Heart left ventricle (tissue), 16 donors: ENCODE measurements at regions not wholly inside any gene's neighbourhood (a gene's known extent, or its start where the extent isn't known, plus 50 kb on each side); places are given as distances from the start of the nearest gene placed in this dataset.
"Not testable (repeated sequence)": the region's sequence is repeated elsewhere in the genome, so short reads cannot be mapped to it uniquely, and the experiment has no call there.

Experiments
- ATAC-seq, 4 donors: fragments of 200-7000 bp; cut with Tn5 transposase; one replicate each; pipeline ENCODE4 v1.9.1; 2020 to 2022; ENCODE audit warnings: moderate library complexity in 4 of 4, mild to moderate bottlenecking in 3 of 4, moderate number of reproducible peaks in 1 of 4
- DNase-seq, 5 donors: peaks; one replicate each; pipeline ENCODE4 v3.0.0-alpha.2; 2020
- H3K27ac ChIP-seq, 12 donors: fragments of 200-600 bp; sonication (generic) in 4 of 12; one replicate each; pipeline versions ENCODE4 v1.5.0 to v1.8.0; 2016 to 2022; ENCODE audit warnings: mild to moderate bottlenecking in 2 of 12
- H3K27me3 ChIP-seq, 9 donors: fragments of 200-600 bp; sonication (generic) in 2 of 9; one replicate each; pipeline versions ENCODE4 v1.5.1 to v1.8.0; 2016 to 2022; ENCODE audit warnings: mild to moderate bottlenecking in 3 of 9
- H3K36me3 ChIP-seq, 9 donors: fragments of 200-600 bp; sonication (generic) in 2 of 9; one replicate each; pipeline versions ENCODE4 v1.5.0 to v1.8.0; 2018 to 2022; ENCODE audit warnings: mild to moderate bottlenecking in 2 of 9
- H3K4me1 ChIP-seq, 12 donors: fragments of 200-600 bp; sonication (generic) in 4 of 12; one replicate each; pipeline versions ENCODE4 v1.5.0 to v1.8.0; 2016 to 2022; ENCODE audit warnings: mild to moderate bottlenecking in 3 of 12
- H3K4me3 ChIP-seq, 12 donors: fragments of 200-600 bp; sonication (generic) in 4 of 12; one replicate each; pipeline versions ENCODE4 v1.5.0 to v1.8.0; 2017 to 2022; ENCODE audit warnings: mild to moderate bottlenecking in 9 of 12, moderate library complexity in 4 of 12
- H3K9me3 ChIP-seq, 12 donors: fragments of 200-600 bp; sonication (generic) in 4 of 12; one replicate each; pipeline versions ENCODE4 v1.5.0 to v1.8.0; 2016 to 2022; ENCODE audit warnings: mild to moderate bottlenecking in 1 of 12
- CTCF ChIP-seq, 12 donors: fragments of 200-600 bp; sonication (generic) in 4 of 12; IDR thresholded peaks; one replicate each; pipeline versions ENCODE4 v1.5.0 to v1.8.0; 2018 to 2022; ENCODE audit warnings: antibody characterized with exemption in 12 of 12, mild to moderate bottlenecking in 5 of 12
- POLR2A ChIP-seq, 2 donors: fragments of 450-650 bp; IDR thresholded peaks; one replicate each; pipeline ENCODE4 v1.6.1; 2017; ENCODE audit warnings: antibody characterized with exemption in 2 of 2, mild to moderate bottlenecking in 2 of 2, moderate library complexity in 2 of 2
- WGBS, 4 donors: extraction: QIAGEN DNeasy Blood & Tissue Kit in 2 of 4; methylation state at CpG; one replicate each; pipeline versions ENCODE4 v1.1.5 to v1.1.7; 2013 to 2018; 5-methylcytosine and 5-hydroxymethylcytosine counted together
- intact Hi-C, 10 donors: fragments of 100-400 bp; cut with DNase I; formaldehyde crosslinking; loops; one replicate each; pipeline versions ENCODE4 v1.11.1 to v1.14.2; 2022
- donor health status: ischemic (EF 13 %, LVEDD 7.1; RV severe dilation, severe dysfunction).
- donor health status: healthy with polysubstance abuse.
- donor health status: DM: no; HTN: yes; CAD: no.
- donor health status: DM: no; HTN: no; CAD: no.
- donor health status: ischemic (EF 25% LVEDD 6.9; RV normal size, moderate dysfunction).
- donor health status: ischemic (EF 25% LVEDD 5.7; RV mildly dilated, moderate dysfunction).
- donor health status: healthy.
- donor health status: DM: yes; HTN: yes; CAD: no.
- donor health status: ischemic (EF 35%, LVEDD 5.7; RV mildly dilated, moderate dysfunction).
- donor health status: nonischemic (EF 11% LVEDD 7.7; RV severe dilation, severe dysfunction).
- donor health status: DM: yes; HTN: yes; CAD: no.
- donor health status: PGD.
- donor health status: ischemic (EF 29% LVEDD 5.4; RV normal size, mild dysfunction).
- donor health status: nonischemic (EF 23%, LVEDD 6.1; RV moderate dilation, normal function).

GRCh38 chr2:49858113-49858490, 703.8 kb upstream of the FSHR start:
- H3K27me3 ChIP-seq, result no peaks in the 10 kb centered on the region
- intact Hi-C loops, result no loop called here
- no peaks in the 10 kb centered on the region for H3K9me3 ChIP-seq
- H3K36me3 ChIP-seq, result no peaks in the 10 kb centered on the region
- WGBS, 4 donors, result 68 to 87% (median 77%) methylated on average over 3 of the region's 3 CpGs
- TF ChIP-seq POLR2A (IDR thresholded peaks at IDR 0.05) (no peak), CTCF (IDR thresholded peaks at IDR 0.05) (no peak)
- ATAC-seq, result no peak
- H3K4me1 ChIP-seq, result peaks cover 0 to 16% (median 0%) of the 10 kb centered on the region in 12 donors
- H3K27ac ChIP-seq, result no peak overlapping the region
- DNase-seq, result no peak
- H3K4me3 ChIP-seq, result no peak overlapping the region

DNA sequence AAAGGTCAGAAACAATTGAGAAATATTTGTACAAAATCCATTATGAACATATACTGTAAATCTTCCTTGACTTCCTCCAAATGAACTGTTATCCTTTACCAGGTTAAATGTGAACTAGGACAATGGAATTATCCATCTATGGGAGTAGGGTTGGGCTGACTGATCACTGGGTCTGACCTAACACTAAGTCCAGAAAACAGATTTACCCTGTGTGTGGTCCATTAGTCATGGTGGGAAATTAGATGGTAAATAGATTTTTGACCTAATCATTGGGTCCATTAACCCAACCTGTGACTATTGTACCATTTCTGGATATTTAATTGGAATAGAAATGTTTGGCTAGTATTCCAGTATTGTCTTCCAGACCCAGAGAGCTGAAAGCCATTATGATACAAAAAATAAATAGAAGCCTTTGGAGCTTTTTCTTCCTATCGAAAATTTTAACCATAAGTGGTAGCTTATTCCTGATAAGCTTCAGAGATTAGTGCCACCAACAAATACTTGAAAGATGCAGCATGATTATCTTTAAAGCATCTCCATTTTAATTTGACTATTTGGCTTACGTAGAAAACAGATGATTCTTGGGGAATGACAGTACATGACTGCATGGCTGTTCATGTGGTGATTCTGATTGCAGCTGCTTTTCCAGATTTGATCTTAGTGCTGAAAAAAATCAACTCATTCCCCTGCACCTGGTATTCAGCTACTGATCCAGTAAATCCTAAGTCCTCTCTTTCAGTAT, 703.2 kb upstream of the FSHR start:
- Histone ChIP-seq H3K4me1 (peaks cover 0 to 16% (median 0%) of the 10 kb centered on the region in 12 donors), H3K36me3 (no peaks in the 10 kb centered on the region), H3K9me3 (no peaks in the 10 kb centered on the region), H3K27ac (no peak overlapping the region), H3K4me3 (no peak overlapping the region), H3K27me3 (no peaks in the 10 kb centered on the region)
- WGBS, 4 donors, result 77 to 89% (median 86%) methylated on average over 2 of the region's 2 CpGs
- no peak for DNase-seq
- intact Hi-C loops, result no loop called here
- TF ChIP-seq POLR2A (IDR thresholded peaks at IDR 0.05) (no peak), CTCF (IDR thresholded peaks at IDR 0.05) (no peak)
- ATAC-seq, result no peak

GRCh38 chr2:49845671-49846070, 691.4 kb upstream of the FSHR start:
- Histone ChIP-seq H3K27ac (no peak overlapping the region), H3K27me3 (no peaks in the 10 kb centered on the region), H3K36me3 (no peaks in the 10 kb centered on the region), H3K9me3 (peaks cover 0 to 13% (median 2%) of the 10 kb centered on the region in 12 donors), H3K4me1 (no peaks in the 10 kb centered on the region), H3K4me3 (no peak overlapping the region)
- ATAC-seq, result no peak
- no peak for DNase-seq
- intact Hi-C loops, result no loop called here
- no peak for TF ChIP-seq CTCF (IDR thresholded peaks at IDR 0.05)
- 51 to 68% (median 65%) methylated on average over 4 of the region's 4 CpGs for WGBS, 4 donors

DNA sequence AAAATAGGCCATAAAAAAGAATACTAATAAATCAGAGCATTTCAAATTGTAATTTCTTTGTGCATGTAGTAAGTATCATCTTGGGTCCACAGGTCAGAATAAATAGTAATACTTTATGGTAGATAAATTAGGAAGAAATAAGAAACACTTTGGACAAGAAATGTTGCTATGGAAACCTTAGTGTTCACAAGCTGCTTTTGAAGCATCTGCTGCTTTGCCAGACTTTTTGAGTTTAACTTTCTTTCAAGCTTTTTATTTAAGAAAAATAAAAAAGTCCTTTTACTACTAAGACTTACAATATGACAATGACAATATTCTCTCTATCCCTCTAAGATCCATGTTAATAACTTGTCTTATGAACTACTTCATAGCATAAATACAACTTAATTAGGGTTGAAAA, 690.7 kb upstream of the FSHR start:
- Histone ChIP-seq H3K27me3 (no peaks in the 10 kb centered on the region), H3K36me3 (no peaks in the 10 kb centered on the region), H3K27ac (no peak overlapping the region), H3K4me3 (no peak overlapping the region), H3K9me3 (peaks cover 0 to 13% (median 2%) of the 10 kb centered on the region in 12 donors), H3K4me1 (no peaks in the 10 kb centered on the region)
- no peak for ATAC-seq
- TF ChIP-seq CTCF (IDR thresholded peaks at IDR 0.05), result no peak
- intact Hi-C loops, result no loop called here
- no peak for DNase-seq

DNA sequence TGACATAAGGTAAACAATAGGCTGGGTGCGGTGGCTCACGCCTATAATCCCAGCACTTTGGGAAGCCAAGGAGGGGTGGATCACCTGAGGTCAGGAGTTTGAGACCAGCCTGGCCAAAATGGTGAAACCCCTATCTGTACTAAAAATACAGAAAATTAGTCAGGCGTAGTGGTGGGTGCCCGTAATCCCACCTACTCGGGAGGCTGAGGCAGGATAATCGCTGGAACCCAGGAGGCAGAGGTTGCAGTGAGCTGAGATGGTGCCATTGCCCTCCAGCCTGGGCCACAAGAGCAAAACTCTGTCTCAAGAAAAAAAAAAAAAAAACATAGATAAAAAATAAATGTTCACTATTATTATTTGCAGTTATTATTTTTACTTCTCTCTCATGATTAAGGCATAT, 689.8 kb upstream of the FSHR start:
- H3K27me3 ChIP-seq, ATAC-seq, DNase-seq, intact Hi-C loops, H3K27ac ChIP-seq, H3K4me3 ChIP-seq, H3K4me1 ChIP-seq, H3K36me3 ChIP-seq: not testable (repeated sequence)
- 89 to 94% (median 92%) methylated on average over 6 of the region's 6 CpGs for WGBS, 4 donors
- H3K9me3 ChIP-seq, result peaks cover 0 to 13% (median 2%) of the 10 kb centered on the region in 12 donors
